ENCODE measurements at regions not wholly inside any gene's neighbourhood (a gene's known extent, or its start where the extent isn't known, plus 50 kb on each side); places are given as distances from the start of the nearest gene placed in this dataset.

- Mint-ChIP-seq H3K4me3 (no peak overlapping the region), H3K27me3 (ENCODE audit: insufficient read depth) (peaks cover 11% of the 10 kb centered on the region), H3K27ac (no peak overlapping the region), H3K9me3 (no peaks in the 10 kb centered on the region), H3K4me1 (peaks cover 6% of the 10 kb centered on the region), H3K36me3 (ENCODE audit: low read depth) (peaks cover 4% of the 10 kb centered on the region)
- H3K9ac ChIP-seq (ENCODE audit: extremely low read depth, low read length, poor library complexity, severe bottlenecking), result no peak overlapping the region
- H3K4me3 ChIP-seq (ENCODE audit: low read length), result no peak overlapping the region
- H3K4me1 ChIP-seq (ENCODE audit: control insufficient read depth, insufficient read depth, low read length), result no peaks in the 10 kb centered on the region
- 100% methylated on average over 1 of the region's 1 CpG for WGBS, 2 experiments (ENCODE audit: insufficient coverage in 1 of 2, insufficient read length in 1 of 2)
- H3K36me3 ChIP-seq (ENCODE audit: control insufficient read depth, insufficient read depth, low read length), result no peaks in the 10 kb centered on the region
- H3K9me3 ChIP-seq (ENCODE audit: control insufficient read depth, low read length), result no peaks in the 10 kb centered on the region
- TF ChIP-seq CTCF (conservative IDR thresholded peaks at IDR 0.05), result no peak
- H3K27ac ChIP-seq (ENCODE audit: low read depth, low read length), result no peak overlapping the region
- H3K27me3 ChIP-seq (ENCODE audit: control insufficient read depth, insufficient read depth, low read length, poor library complexity, severe bottlenecking), result peaks cover 21% of the 10 kb centered on the region
- no peak for DNase-seq
These were observed 882.6 kb downstream of the LTN1 start for GRCh38 chr21:28110074-28110473.

GRCh38 chr21:28106370-28106890 lies 886.2 kb downstream of the LTN1 start:
- Histone ChIP-seq H3K27ac (ENCODE audit: low read depth, low read length) (no peak overlapping the region), H3K4me1 (ENCODE audit: control insufficient read depth, insufficient read depth, low read length) (no peaks in the 10 kb centered on the region), H3K27me3 (ENCODE audit: control insufficient read depth, insufficient read depth, low read length, poor library complexity, severe bottlenecking) (peaks cover 30% of the 10 kb centered on the region), H3K9ac (ENCODE audit: extremely low read depth, low read length, poor library complexity, severe bottlenecking) (no peak overlapping the region), H3K36me3 (ENCODE audit: control insufficient read depth, insufficient read depth, low read length) (no peaks in the 10 kb centered on the region), H3K4me3 (ENCODE audit: low read length) (no peak overlapping the region), H3K9me3 (ENCODE audit: control insufficient read depth, low read length) (no peaks in the 10 kb centered on the region)
- peaks cover 4% of the 10 kb centered on the region for H3K36me3 Mint-ChIP-seq (ENCODE audit: low read depth)
- WGBS, 2 experiments (ENCODE audit: insufficient coverage in 1 of 2, insufficient read length in 1 of 2), result 92 to 94% methylated on average over 2 of the region's 3 CpGs
- H3K9me3 Mint-ChIP-seq, result no peaks in the 10 kb centered on the region
- H3K4me3 Mint-ChIP-seq, result no peak overlapping the region
- no peak overlapping the region for H3K27ac Mint-ChIP-seq
- no peak for DNase-seq
- H3K4me1 Mint-ChIP-seq, result peaks cover 6% of the 10 kb centered on the region
- peaks cover 11% of the 10 kb centered on the region for H3K27me3 Mint-ChIP-seq (ENCODE audit: insufficient read depth)
- no peak for TF ChIP-seq CTCF (conservative IDR thresholded peaks at IDR 0.05)

GRCh38 chr21:28104346-28104745 lies 888.3 kb downstream of the LTN1 start:
- Mint-ChIP-seq H3K9me3 (no peaks in the 10 kb centered on the region), H3K27me3 (ENCODE audit: insufficient read depth) (peaks cover 11% of the 10 kb centered on the region), H3K36me3 (ENCODE audit: low read depth) (no peaks in the 10 kb centered on the region), H3K4me1 (peaks cover 6% of the 10 kb centered on the region), H3K27ac (no peak overlapping the region), H3K4me3 (no peak overlapping the region)
- 85 to 92% methylated on average over 2 to 5 of the region's 5 CpGs for WGBS, 2 experiments (ENCODE audit: insufficient coverage in 1 of 2, insufficient read length in 1 of 2)
- Histone ChIP-seq H3K4me1 (ENCODE audit: control insufficient read depth, insufficient read depth, low read length) (no peaks in the 10 kb centered on the region), H3K27me3 (ENCODE audit: control insufficient read depth, insufficient read depth, low read length, poor library complexity, severe bottlenecking) (peaks cover 30% of the 10 kb centered on the region), H3K9me3 (ENCODE audit: control insufficient read depth, low read length) (no peaks in the 10 kb centered on the region), H3K36me3 (ENCODE audit: control insufficient read depth, insufficient read depth, low read length) (no peaks in the 10 kb centered on the region), H3K4me3 (ENCODE audit: low read length) (no peak overlapping the region), H3K27ac (ENCODE audit: low read depth, low read length) (no peak overlapping the region), H3K9ac (ENCODE audit: extremely low read depth, low read length, poor library complexity, severe bottlenecking) (no peak overlapping the region)
- no peak for DNase-seq
- TF ChIP-seq CTCF (conservative IDR thresholded peaks at IDR 0.05), result no peak

All from endodermal cell (in vitro differentiated cells).